Ascending aorta (tissue), 2 donors: ENCODE measurements at regions not wholly inside any gene's neighbourhood (a gene's known extent, or its start where the extent isn't known, plus 50 kb on each side); places are given as distances from the start of the nearest gene placed in this dataset.

ENCODE experiments used
- DNase-seq, 2 donors: peaks; one replicate each; pipeline ENCODE4 v3.0.0-alpha.2; 2019; ENCODE audit warnings: low spot score in 2 of 2
- H3K27ac ChIP-seq, 2 donors: fragments of 200-600 bp; sonication (generic); one replicate each; pipeline ENCODE4 v1.5.1; 2016 to 2017; ENCODE audit warnings: mild to moderate bottlenecking in 1 of 2
- H3K27me3 ChIP-seq: fragments of 200-600 bp; sonication (generic); one replicate; pipeline ENCODE4 v1.5.1; 2017
- H3K36me3 ChIP-seq, 2 donors: fragments of 200-600 bp; sonication (generic); one replicate each; pipeline ENCODE4 v1.5.1; 2016
- H3K4me1 ChIP-seq, 2 donors: fragments of 200-600 bp; sonication (generic); one replicate each; pipeline ENCODE4 v1.5.1; 2016 to 2017; ENCODE audit warnings: mild to moderate bottlenecking in 1 of 2
- H3K4me3 ChIP-seq, 2 donors: fragments of 200-600 bp; sonication (generic); one replicate each; pipeline ENCODE4 v1.5.1; 2016 to 2017; ENCODE audit warnings: mild to moderate bottlenecking in 1 of 2
- H3K9me3 ChIP-seq, 2 donors: fragments of 200-600 bp; sonication (generic); one replicate each; pipeline ENCODE4 v1.5.1; 2016
- intact Hi-C: fragments of 100-400 bp; cut with DNase I; formaldehyde crosslinking; loops from one replicate; pipeline ENCODE4 v1.15.1; 2023
- TF ChIP-seq, protein P1 (sequence below), 3 experiments: fragments of 200-600 bp in 2 of 3; fragments of 450-650 bp in 1 of 3; sonication (generic) in 2 of 3; IDR thresholded peaks; one replicate each; pipeline ENCODE4 v1.5.1; 2016 to 2019; ENCODE audit warnings: antibody characterized with exemption in 3 of 3, mild to moderate bottlenecking in 1 of 3, moderate library complexity in 1 of 3

- Histone ChIP-seq H3K27ac (no peak overlapping the region), H3K4me3 (no peak overlapping the region), H3K4me1 (no peaks in the 10 kb centered on the region), H3K27me3 (no peaks in the 10 kb centered on the region), H3K9me3 (no peaks in the 10 kb centered on the region), H3K36me3 (no peaks in the 10 kb centered on the region)
- DNase-seq: no peak
- TF ChIP-seq, protein P1, sequence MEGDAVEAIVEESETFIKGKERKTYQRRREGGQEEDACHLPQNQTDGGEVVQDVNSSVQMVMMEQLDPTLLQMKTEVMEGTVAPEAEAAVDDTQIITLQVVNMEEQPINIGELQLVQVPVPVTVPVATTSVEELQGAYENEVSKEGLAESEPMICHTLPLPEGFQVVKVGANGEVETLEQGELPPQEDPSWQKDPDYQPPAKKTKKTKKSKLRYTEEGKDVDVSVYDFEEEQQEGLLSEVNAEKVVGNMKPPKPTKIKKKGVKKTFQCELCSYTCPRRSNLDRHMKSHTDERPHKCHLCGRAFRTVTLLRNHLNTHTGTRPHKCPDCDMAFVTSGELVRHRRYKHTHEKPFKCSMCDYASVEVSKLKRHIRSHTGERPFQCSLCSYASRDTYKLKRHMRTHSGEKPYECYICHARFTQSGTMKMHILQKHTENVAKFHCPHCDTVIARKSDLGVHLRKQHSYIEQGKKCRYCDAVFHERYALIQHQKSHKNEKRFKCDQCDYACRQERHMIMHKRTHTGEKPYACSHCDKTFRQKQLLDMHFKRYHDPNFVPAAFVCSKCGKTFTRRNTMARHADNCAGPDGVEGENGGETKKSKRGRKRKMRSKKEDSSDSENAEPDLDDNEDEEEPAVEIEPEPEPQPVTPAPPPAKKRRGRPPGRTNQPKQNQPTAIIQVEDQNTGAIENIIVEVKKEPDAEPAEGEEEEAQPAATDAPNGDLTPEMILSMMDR (IDR thresholded peaks at IDR 0.05): no peak
- intact Hi-C loops: no loop called here
These were observed 274.0 kb downstream of the MYCN start for GRCh38 chr2:16214391-16214790.

DNA sequence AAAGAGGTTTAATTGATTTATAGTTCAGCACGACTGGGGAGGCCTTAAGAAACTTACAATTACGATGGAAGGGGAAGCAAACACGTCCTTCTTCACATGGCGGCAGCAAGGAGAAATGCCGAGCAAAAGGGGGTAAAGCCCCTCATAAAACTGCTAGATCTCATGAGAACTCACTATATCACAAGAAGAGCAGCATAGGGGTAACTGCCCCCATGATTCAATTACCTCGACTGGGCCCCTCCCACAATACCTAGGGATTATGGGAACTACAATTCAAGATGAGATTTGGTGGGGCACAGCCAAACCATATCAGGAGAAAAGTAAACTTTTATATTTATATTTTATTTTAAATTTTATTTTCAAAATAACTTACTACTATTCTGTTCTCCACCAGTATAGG is 272.0 kb downstream of the MYCN start:
- no peak for DNase-seq
- Histone ChIP-seq H3K36me3 (no peaks in the 10 kb centered on the region), H3K27ac (no peak overlapping the region), H3K9me3 (no peaks in the 10 kb centered on the region), H3K4me1 (no peaks in the 10 kb centered on the region), H3K27me3 (no peaks in the 10 kb centered on the region), H3K4me3 (no peak overlapping the region)
- TF ChIP-seq, protein P1 (IDR thresholded peaks at IDR 0.05): no peak
- intact Hi-C loops: no loop called here

DNA sequence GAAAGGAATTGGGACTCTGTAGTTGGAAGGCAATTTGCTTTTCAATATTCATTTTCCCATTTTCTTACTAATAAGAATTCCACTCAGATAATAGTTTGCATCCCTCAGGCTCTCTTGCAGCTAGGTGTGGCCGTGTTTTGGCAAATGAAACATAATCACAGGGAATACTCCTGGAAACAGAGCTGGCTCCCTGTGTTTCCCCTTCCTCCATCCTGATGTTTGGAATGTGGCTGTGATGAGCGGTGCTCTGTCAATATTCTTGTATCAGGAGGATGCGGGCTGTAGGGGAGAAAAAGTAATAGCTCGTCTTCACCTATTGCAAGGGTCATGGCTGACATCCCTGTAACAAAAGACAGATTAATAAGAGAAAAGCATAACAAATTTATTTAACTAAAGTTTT is 271.0 kb downstream of the MYCN start:
- DNase-seq: no peak
- H3K27ac ChIP-seq: no peak overlapping the region
- no peaks in the 10 kb centered on the region for H3K27me3 ChIP-seq
- no peaks in the 10 kb centered on the region for H3K4me1 ChIP-seq
- TF ChIP-seq, protein P1 (IDR thresholded peaks at IDR 0.05): no peak
- no peaks in the 10 kb centered on the region for H3K9me3 ChIP-seq
- no peak overlapping the region for H3K4me3 ChIP-seq
- H3K36me3 ChIP-seq: no peaks in the 10 kb centered on the region
- intact Hi-C loops: no loop called here

DNA sequence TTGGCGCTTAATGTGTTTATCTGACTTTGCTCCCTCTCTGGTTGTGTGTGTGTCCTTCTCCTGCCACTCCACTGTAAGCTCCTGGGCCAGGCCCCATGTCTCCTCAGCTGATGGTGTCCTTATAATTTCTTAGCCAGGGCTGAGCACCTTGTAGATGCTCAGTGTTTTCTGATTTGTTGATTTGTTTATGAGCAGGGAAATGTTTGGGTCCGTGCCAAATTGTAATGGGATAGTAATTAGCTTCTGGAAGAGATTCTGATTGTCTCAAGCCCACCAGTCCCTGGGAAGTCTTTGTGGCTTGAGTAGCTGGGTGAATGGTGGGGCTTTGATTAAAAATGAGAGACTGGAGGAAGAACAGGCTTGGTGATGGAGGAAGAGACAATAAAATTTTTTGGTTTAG is 270.5 kb downstream of the MYCN start:
- DNase-seq: no peak
- H3K9me3 ChIP-seq: no peaks in the 10 kb centered on the region
- no peaks in the 10 kb centered on the region for H3K36me3 ChIP-seq
- no peak overlapping the region for H3K27ac ChIP-seq
- TF ChIP-seq, protein P1 (IDR thresholded peaks at IDR 0.05): no peak
- intact Hi-C loops: no loop called here
- no peaks in the 10 kb centered on the region for H3K27me3 ChIP-seq
- H3K4me1 ChIP-seq: no peaks in the 10 kb centered on the region
- H3K4me3 ChIP-seq: no peak overlapping the region

DNA sequence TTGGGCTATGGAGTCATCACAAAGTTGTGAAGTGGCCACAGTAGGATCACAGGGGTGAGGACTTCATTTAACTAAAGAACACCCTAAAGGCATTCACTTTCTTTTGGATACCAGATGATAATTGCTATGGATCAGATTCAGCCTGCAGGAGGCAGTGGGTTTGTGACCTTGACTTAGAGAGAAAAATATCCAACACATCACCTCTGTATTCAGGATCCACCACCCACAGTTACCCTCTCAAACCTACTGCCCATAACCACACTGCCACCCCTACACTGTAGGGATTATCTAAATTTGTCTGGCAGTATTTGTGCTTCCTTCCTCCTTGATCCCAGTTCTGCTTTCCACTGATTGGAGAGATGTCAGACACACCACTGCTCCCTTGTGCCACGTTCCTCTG is 269.4 kb downstream of the MYCN start:
- H3K4me1 ChIP-seq: no peaks in the 10 kb centered on the region
- intact Hi-C loops: no loop called here
- H3K9me3 ChIP-seq: no peaks in the 10 kb centered on the region
- DNase-seq: no peak
- TF ChIP-seq, protein P1 (IDR thresholded peaks at IDR 0.05): no peak
- H3K27ac ChIP-seq: no peak overlapping the region
- no peak overlapping the region for H3K4me3 ChIP-seq
- no peaks in the 10 kb centered on the region for H3K36me3 ChIP-seq
- H3K27me3 ChIP-seq: no peaks in the 10 kb centered on the region

- Histone ChIP-seq H3K9me3 (no peaks in the 10 kb centered on the region), H3K27me3 (no peaks in the 10 kb centered on the region), H3K36me3 (no peaks in the 10 kb centered on the region), H3K4me3 (no peak overlapping the region), H3K4me1 (no peaks in the 10 kb centered on the region), H3K27ac (no peak overlapping the region)
- intact Hi-C loops: no loop called here
- TF ChIP-seq, protein P1 (IDR thresholded peaks at IDR 0.05): no peak
- no peak for DNase-seq
These were observed 268.6 kb downstream of the MYCN start for GRCh38 chr2:16208921-16209320.
